ENCODE measurements at regions not wholly inside any gene's neighbourhood (a gene's known extent, or its start where the extent isn't known, plus 50 kb on each side); places are given as distances from the start of the nearest gene placed in this dataset.

- intact Hi-C loops (cut with micrococcal nuclease): no loop called here
- DNase-seq (ENCODE audit: low spot score): no peak
- no peak overlapping the region for H3K4me3 Mint-ChIP-seq (ENCODE audit: low read depth)
- H3K4me1 Mint-ChIP-seq (ENCODE audit: low read depth): no peaks in the 10 kb centered on the region
- no peak overlapping the region for H3K27ac Mint-ChIP-seq
- peaks cover 40% of the 10 kb centered on the region for H3K9me3 Mint-ChIP-seq
- no peaks in the 10 kb centered on the region for H3K36me3 Mint-ChIP-seq (ENCODE audit: low read depth)
- no peaks in the 10 kb centered on the region for H3K27me3 Mint-ChIP-seq (ENCODE audit: low read depth)
These were observed 417.7 kb downstream of the TAF11L14 start for GRCh38 chr5:18051953-18052352.

- Mint-ChIP-seq H3K4me3 (ENCODE audit: low read depth) (no peak overlapping the region), H3K27me3 (ENCODE audit: low read depth) (no peaks in the 10 kb centered on the region), H3K4me1 (ENCODE audit: low read depth) (no peaks in the 10 kb centered on the region), H3K27ac (no peak overlapping the region), H3K36me3 (ENCODE audit: low read depth) (no peaks in the 10 kb centered on the region), H3K9me3 (peaks cover 36% of the 10 kb centered on the region)
- no peak for DNase-seq (ENCODE audit: low spot score)
- intact Hi-C loops (cut with micrococcal nuclease): no loop called here
These were observed 418.3 kb downstream of the TAF11L14 start for GRCh38 chr5:18052569-18052968.

- DNase-seq (ENCODE audit: low spot score): no peak
- no peak overlapping the region for H3K27ac Mint-ChIP-seq
- no peaks in the 10 kb centered on the region for H3K36me3 Mint-ChIP-seq (ENCODE audit: low read depth)
- H3K4me3 Mint-ChIP-seq (ENCODE audit: low read depth): no peak overlapping the region
- H3K4me1 Mint-ChIP-seq (ENCODE audit: low read depth): no peaks in the 10 kb centered on the region
- peaks cover 35% of the 10 kb centered on the region for H3K9me3 Mint-ChIP-seq
- intact Hi-C loops (cut with micrococcal nuclease): no loop called here
- no peaks in the 10 kb centered on the region for H3K27me3 Mint-ChIP-seq (ENCODE audit: low read depth)
These were observed 423.5 kb downstream of the TAF11L14 start for GRCh38 chr5:18057725-18058124.

- H3K4me1 Mint-ChIP-seq (ENCODE audit: low read depth): no peaks in the 10 kb centered on the region
- H3K27me3 Mint-ChIP-seq (ENCODE audit: low read depth): no peaks in the 10 kb centered on the region
- H3K9me3 Mint-ChIP-seq: peaks cover 32% of the 10 kb centered on the region
- DNase-seq (ENCODE audit: low spot score): no peak
- no peak overlapping the region for H3K27ac Mint-ChIP-seq
- no peak overlapping the region for H3K4me3 Mint-ChIP-seq (ENCODE audit: low read depth)
- intact Hi-C loops (cut with micrococcal nuclease): no loop called here
- no peaks in the 10 kb centered on the region for H3K36me3 Mint-ChIP-seq (ENCODE audit: low read depth)
These were observed 433.4 kb downstream of the TAF11L14 start for GRCh38 chr5:18067615-18068014.

DNA sequence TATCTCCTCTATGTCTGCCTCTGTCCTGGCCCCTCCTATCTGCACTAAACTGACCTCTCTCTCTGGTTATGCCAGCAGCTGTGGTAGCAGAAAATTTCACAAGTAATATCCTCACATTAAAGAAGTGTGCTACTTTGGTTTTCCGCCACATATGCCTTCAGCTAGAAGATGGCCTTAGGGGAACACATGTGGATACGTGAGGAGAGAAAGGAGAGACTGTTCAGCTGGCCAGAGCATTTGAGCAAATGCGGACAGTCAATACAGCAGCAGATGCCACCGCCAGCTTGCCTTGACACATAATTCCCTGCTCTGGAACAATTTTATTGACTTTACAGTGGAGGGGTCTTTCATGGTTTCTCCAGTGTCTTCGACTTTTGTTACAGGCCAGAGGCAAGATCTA lies 434.6 kb downstream of the TAF11L14 start:
- DNase-seq (ENCODE audit: low spot score): no peak
- intact Hi-C loops (cut with micrococcal nuclease): no loop called here
- Mint-ChIP-seq H3K36me3 (ENCODE audit: low read depth) (no peaks in the 10 kb centered on the region), H3K4me1 (ENCODE audit: low read depth) (no peaks in the 10 kb centered on the region), H3K27ac (no peak overlapping the region), H3K27me3 (ENCODE audit: low read depth) (no peaks in the 10 kb centered on the region), H3K9me3 (peaks cover 28% of the 10 kb centered on the region), H3K4me3 (ENCODE audit: low read depth) (no peak overlapping the region)

DNA sequence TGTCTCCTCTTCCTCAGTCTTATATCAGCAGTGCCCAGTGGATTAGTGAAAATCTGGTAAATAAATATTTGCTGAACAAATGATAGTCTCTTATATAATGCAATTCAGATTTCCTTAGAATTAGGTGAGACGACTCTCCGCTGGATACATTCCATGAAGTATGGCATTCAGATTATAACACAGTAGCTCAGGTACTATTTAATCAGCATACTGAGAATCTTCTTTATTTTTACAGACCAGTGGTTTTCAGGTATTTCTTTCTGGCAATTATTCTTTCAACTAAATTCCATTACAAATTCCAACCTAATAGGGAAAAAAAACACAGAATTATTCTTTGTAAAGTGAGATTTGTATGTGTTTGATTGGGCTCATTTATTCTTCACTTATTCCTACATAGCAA lies 435.5 kb downstream of the TAF11L14 start:
- peaks cover 27% of the 10 kb centered on the region for H3K9me3 Mint-ChIP-seq

DNA sequence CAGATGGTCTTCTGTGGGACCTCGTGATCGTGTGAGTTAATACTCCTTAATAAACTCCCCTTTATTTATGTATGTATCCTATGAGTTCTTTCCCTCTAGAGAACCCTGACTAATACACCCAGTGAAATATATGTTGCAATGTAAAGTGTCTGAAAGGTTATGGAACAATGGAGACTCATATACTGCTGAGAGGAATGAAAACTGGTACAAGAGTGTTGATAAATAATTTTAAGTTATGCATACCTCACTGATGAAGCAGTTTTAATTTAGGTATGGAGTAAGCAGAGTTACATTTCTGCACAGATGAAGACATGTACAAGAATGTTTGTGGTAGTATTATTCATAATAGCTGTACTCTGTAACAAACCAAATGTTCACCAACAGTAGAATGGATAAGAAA lies 438.3 kb downstream of the TAF11L14 start:
- H3K4me3 Mint-ChIP-seq (ENCODE audit: low read depth): no peak overlapping the region
- DNase-seq (ENCODE audit: low spot score): no peak
- intact Hi-C loops (cut with micrococcal nuclease): no loop called here
- no peak overlapping the region for H3K27ac Mint-ChIP-seq
- no peaks in the 10 kb centered on the region for H3K27me3 Mint-ChIP-seq (ENCODE audit: low read depth)
- no peaks in the 10 kb centered on the region for H3K36me3 Mint-ChIP-seq (ENCODE audit: low read depth)
- peaks cover 29% of the 10 kb centered on the region for H3K9me3 Mint-ChIP-seq
- H3K4me1 Mint-ChIP-seq (ENCODE audit: low read depth): no peaks in the 10 kb centered on the region

More for the DNA sequence above, 435.5 kb downstream of the TAF11L14 start:
- intact Hi-C loops (cut with micrococcal nuclease): no loop called here
- H3K36me3 Mint-ChIP-seq (ENCODE audit: low read depth): no peaks in the 10 kb centered on the region
- no peaks in the 10 kb centered on the region for H3K27me3 Mint-ChIP-seq (ENCODE audit: low read depth)
- no peak for DNase-seq (ENCODE audit: low spot score)
- H3K4me1 Mint-ChIP-seq (ENCODE audit: low read depth): no peaks in the 10 kb centered on the region
- H3K4me3 Mint-ChIP-seq (ENCODE audit: low read depth): no peak overlapping the region
- H3K27ac Mint-ChIP-seq: no peak overlapping the region

- Mint-ChIP-seq H3K4me3 (ENCODE audit: low read depth) (no peak overlapping the region), H3K27ac (no peak overlapping the region), H3K27me3 (ENCODE audit: low read depth) (no peaks in the 10 kb centered on the region), H3K36me3 (ENCODE audit: low read depth) (no peaks in the 10 kb centered on the region), H3K4me1 (ENCODE audit: low read depth) (no peaks in the 10 kb centered on the region), H3K9me3 (peaks cover 25% of the 10 kb centered on the region)
- intact Hi-C loops (cut with micrococcal nuclease): no loop called here
- DNase-seq (ENCODE audit: low spot score): no peak
These were observed 440.7 kb downstream of the TAF11L14 start for GRCh38 chr5:18074961-18075360.

DNA sequence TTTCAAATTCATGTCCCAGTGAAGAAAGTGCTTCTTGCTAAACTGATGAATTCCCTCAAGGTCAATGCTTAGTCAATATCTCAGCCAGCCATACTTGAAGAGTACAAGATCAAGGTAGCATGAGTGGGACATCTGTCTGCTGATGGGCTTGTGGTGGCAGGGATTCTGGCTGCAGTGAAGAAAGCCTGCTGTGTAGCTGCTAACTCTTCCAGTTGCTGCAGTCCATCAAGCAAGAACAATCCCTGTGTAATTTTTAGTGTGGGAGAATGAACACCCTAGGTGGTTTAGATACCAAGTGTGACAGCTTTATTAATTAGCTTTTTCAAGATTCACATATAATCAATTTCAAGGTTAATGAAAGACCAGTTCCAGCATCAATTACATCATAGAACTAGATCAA lies 443.9 kb downstream of the TAF11L14 start:
- no peaks in the 10 kb centered on the region for H3K4me1 Mint-ChIP-seq (ENCODE audit: low read depth)
- H3K27me3 Mint-ChIP-seq (ENCODE audit: low read depth): no peaks in the 10 kb centered on the region
- H3K9me3 Mint-ChIP-seq: peaks cover 34% of the 10 kb centered on the region
- H3K4me3 Mint-ChIP-seq (ENCODE audit: low read depth): no peak overlapping the region
- H3K36me3 Mint-ChIP-seq (ENCODE audit: low read depth): no peaks in the 10 kb centered on the region
- no peak overlapping the region for H3K27ac Mint-ChIP-seq
- intact Hi-C loops (cut with micrococcal nuclease): no loop called here
- no peak for DNase-seq (ENCODE audit: low spot score)

DNA sequence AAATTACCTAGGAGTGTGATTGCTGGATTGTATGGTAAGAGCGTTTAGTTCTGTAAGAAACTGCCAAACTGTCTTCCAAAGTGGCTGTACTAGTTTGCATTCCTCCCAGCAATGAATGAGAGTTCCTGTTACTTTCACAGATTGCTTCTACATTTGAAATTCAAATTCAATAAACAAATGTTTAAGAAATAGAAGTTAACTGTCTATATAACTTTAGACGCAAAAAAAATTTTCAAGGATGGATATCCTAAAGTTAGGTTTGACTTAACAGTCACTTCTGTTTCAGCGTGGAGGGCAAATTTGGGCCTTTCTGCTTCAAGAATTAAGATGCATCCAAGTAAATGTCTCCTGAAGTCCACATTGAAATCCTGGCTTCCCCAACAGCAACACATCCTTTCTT lies 445.6 kb downstream of the TAF11L14 start:
- Mint-ChIP-seq H3K27me3 (ENCODE audit: low read depth) (no peaks in the 10 kb centered on the region), H3K9me3 (peaks cover 41% of the 10 kb centered on the region), H3K36me3 (ENCODE audit: low read depth) (no peaks in the 10 kb centered on the region), H3K4me3 (ENCODE audit: low read depth) (no peak overlapping the region), H3K4me1 (ENCODE audit: low read depth) (no peaks in the 10 kb centered on the region), H3K27ac (no peak overlapping the region)
- intact Hi-C loops (cut with micrococcal nuclease): no loop called here
- DNase-seq (ENCODE audit: low spot score): no peak

DNA sequence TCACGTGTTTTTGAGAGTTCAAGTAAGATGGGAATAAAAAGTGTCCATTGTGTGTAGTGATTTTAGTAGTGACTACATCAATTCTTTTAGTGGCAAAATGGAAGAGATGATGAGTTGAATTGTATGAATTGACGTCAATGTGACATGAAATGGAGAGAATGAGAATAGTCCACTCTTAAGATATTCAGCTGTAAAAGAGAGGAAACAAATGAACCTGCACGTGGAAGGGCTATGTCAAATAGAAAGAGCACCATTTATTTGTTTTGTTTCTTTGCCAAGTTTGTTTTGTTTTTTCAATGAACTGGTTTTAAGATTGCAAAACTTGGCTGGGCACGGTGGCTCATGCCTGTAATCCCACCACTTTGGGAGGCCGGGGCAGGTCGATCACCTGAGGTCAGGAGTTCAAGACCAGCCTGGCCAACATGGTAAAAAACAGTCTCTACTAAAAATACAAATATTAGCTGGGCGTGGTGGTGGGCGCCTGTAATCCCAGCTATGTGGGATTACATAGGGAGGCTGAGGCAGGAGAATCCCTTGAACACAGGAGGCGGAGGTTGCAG lies 453.8 kb downstream of the TAF11L14 start:
- DNase-seq (ENCODE audit: low spot score): no peak
- Mint-ChIP-seq H3K36me3 (ENCODE audit: low read depth) (no peaks in the 10 kb centered on the region), H3K27ac (no peak overlapping the region), H3K9me3 (peaks cover 35% of the 10 kb centered on the region), H3K27me3 (ENCODE audit: low read depth) (no peaks in the 10 kb centered on the region), H3K4me1 (ENCODE audit: low read depth) (no peaks in the 10 kb centered on the region), H3K4me3 (ENCODE audit: low read depth) (no peak overlapping the region)
- intact Hi-C loops (cut with micrococcal nuclease): no loop called here

DNA sequence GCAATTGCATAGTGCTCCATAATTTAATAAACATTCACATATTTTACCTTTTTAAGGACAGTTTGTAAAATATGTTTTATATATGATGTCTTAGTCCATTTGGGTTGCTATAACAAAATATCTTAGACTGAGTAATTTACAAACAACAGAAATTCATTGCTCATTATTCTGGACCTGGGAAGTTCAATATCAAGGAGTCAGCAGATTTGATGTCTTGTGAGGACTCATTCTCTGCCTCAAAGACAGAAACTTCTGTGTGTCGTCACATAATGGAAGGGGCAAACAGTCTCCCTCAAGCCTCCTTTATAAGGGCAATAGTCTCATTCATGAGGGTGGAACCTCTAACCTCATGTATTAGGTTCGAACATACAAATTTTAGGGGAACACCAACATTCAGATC lies 455.9 kb downstream of the TAF11L14 start:
- no peak for DNase-seq (ENCODE audit: low spot score)
- Mint-ChIP-seq H3K27ac (no peak overlapping the region), H3K36me3 (ENCODE audit: low read depth) (no peaks in the 10 kb centered on the region), H3K4me3 (ENCODE audit: low read depth) (no peak overlapping the region), H3K27me3 (ENCODE audit: low read depth) (no peaks in the 10 kb centered on the region), H3K4me1 (ENCODE audit: low read depth) (no peaks in the 10 kb centered on the region), H3K9me3 (peaks cover 30% of the 10 kb centered on the region)
- intact Hi-C loops (cut with micrococcal nuclease): no loop called here

DNA sequence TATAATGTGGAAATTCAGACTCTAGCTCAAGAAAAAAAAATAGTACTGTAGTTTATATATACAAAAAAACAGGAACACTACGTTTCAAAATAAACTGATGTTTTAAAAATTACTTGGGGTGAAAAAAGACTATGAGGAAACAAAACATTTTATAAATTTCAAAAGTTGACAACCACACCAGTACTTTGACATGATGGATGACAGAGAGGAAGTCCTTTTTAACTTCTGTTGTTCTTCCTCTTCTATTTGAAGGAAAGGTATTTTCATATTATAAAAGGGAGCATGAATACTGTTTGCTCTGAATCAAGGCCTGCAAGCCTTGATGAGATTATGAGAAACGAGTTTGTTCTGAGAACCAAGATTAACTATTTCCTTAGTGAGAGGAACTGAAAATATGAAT lies 456.9 kb downstream of the TAF11L14 start:
- Mint-ChIP-seq H3K27ac (no peak overlapping the region), H3K27me3 (ENCODE audit: low read depth) (no peaks in the 10 kb centered on the region), H3K36me3 (ENCODE audit: low read depth) (no peaks in the 10 kb centered on the region), H3K4me1 (ENCODE audit: low read depth) (no peaks in the 10 kb centered on the region), H3K4me3 (ENCODE audit: low read depth) (no peak overlapping the region), H3K9me3 (peaks cover 25% of the 10 kb centered on the region)
- intact Hi-C loops (cut with micrococcal nuclease): no loop called here
- DNase-seq (ENCODE audit: low spot score): no peak

GRCh38 chr5:18091758-18092157 lies 457.5 kb downstream of the TAF11L14 start:
- Mint-ChIP-seq H3K4me1 (ENCODE audit: low read depth) (no peaks in the 10 kb centered on the region), H3K36me3 (ENCODE audit: low read depth) (no peaks in the 10 kb centered on the region), H3K27ac (no peak overlapping the region), H3K9me3 (peaks cover 28% of the 10 kb centered on the region), H3K27me3 (ENCODE audit: low read depth) (no peaks in the 10 kb centered on the region), H3K4me3 (ENCODE audit: low read depth) (no peak overlapping the region)
- no peak for DNase-seq (ENCODE audit: low spot score)
- intact Hi-C loops (cut with micrococcal nuclease): no loop called here

All from activated T-helper 2 cell treated with anti-CD3 and anti-CD28 coated beads, Interferon-gamma antibody, Interleukin-2, Interleukin-4, amounts not matched to agents 10 μg/mL and 5 μg/mL and 100 μg/mL, durations not matched to agents 14 hours and 24 hours and 36 hours (primary cell).